HCT116 (cell line): ENCODE measurements at regions not wholly inside any gene's neighbourhood (a gene's known extent, or its start where the extent isn't known, plus 50 kb on each side); places are given as distances from the start of the nearest gene placed in this dataset.

Experiments
- ATAC-seq: fragments of 200-7000 bp; cut with Tn5 transposase; 2 replicates; pipeline ENCODE4 v1.9.1; 2020; ENCODE audit warnings: mild to moderate bottlenecking, moderate library complexity
- BruUV-seq: library from RNA; stranded (reverse); fragments of 400-500 nt; replicated peaks from 2 replicates; lab custom pipeline; 2021; lab: Mats Ljungman, UMichigan
- CTCF ChIA-PET: fragments of 300-600 bp; sonication (Branson Sonifier 250); formaldehyde crosslinking; loops from one replicate; lab custom pipeline; 2021; ENCODE audit warnings: antibody characterized with exemption; lab: Charles Lee
- POLR2A ChIA-PET: fragments of 300-600, 350-600 bp; sonication (Branson Sonifier 250); formaldehyde crosslinking; loops from one replicate; lab custom pipeline; 2021; ENCODE audit warnings: antibody characterized with exemption; lab: Charles Lee
- RAD21 ChIA-PET, 2 experiments: fragments of 300-600 bp; sonication (Branson Sonifier 250); formaldehyde crosslinking; loops; one replicate each; lab custom pipeline; 2023; ENCODE audit warnings: low total read pairs in 2 of 2; ENCODE audit not compliant: uncharacterized antibody in 2 of 2, unreplicated experiment in 2 of 2, low non-redundant PET in 1 of 2; lab: Charles Lee
- DNase-seq: peaks from one replicate; pipeline ENCODE4 v3.0.0-alpha.2; 2010; ENCODE audit warnings: low read depth, low spot score
- H2AFZ ChIP-seq: fragments of 200-600 bp; shearing (Covaris generic), sonication (generic); 2 replicates; pipeline ENCODE4 v1.6.1; 2017; ENCODE audit warnings: low read depth, mixed run types, mixed read lengths, antibody characterized with exemption, low read length; ENCODE audit not compliant: poor library complexity, severe bottlenecking
- H3K27ac ChIP-seq: 2 replicates; pipeline ENCODE4 v1.5.1; 2012; ENCODE audit warnings: low read depth, low read length
- H3K27me3 ChIP-seq: fragments of 200-600 bp; sonication (generic); 2 replicates; pipeline ENCODE4 v1.6.1; 2016; ENCODE audit warnings: mixed run types, low read length, mixed read lengths; ENCODE audit not compliant: insufficient read depth
- H3K36me3 ChIP-seq, 2 experiments: fragments of 200-500 bp in 1 of 2; fragments of 200-600 bp in 1 of 2; sonication (Bioruptor generic) in 1 of 2; sonication (generic) in 1 of 2; 2 replicates each; pipeline versions ENCODE4 v1.5.1 to v1.6.1; 2014 to 2016; ENCODE audit warnings: low read length in 2 of 2, inconsistent platforms in 1 of 2, mixed read lengths in 1 of 2, mixed run types in 1 of 2; ENCODE audit not compliant: insufficient read depth in 2 of 2, control insufficient read depth in 1 of 2
- H3K4me1 ChIP-seq, 2 experiments: fragments of 200-600 bp in 1 of 2; sonication (generic) in 1 of 2; 2 replicates each; pipeline versions ENCODE4 v1.5.1 to v1.6.1; 2012 to 2017; ENCODE audit warnings: low read length in 2 of 2, inconsistent platforms in 1 of 2, mild to moderate bottlenecking in 1 of 2, mixed read lengths in 1 of 2, mixed run types in 1 of 2, moderate library complexity in 1 of 2; ENCODE audit not compliant: insufficient read depth in 2 of 2, control insufficient read depth in 1 of 2
- H3K4me2 ChIP-seq: fragments of 200-600 bp; sonication (generic); 2 replicates; pipeline ENCODE4 v1.6.1; 2017; ENCODE audit warnings: mixed run types, low read length, mixed read lengths
- H3K4me3 ChIP-seq, 2 experiments: fragments of 200-600 bp in 1 of 2; sonication (generic) in 1 of 2; replicated peaks in 1 of 2; 2 replicates each; pipeline ENCODE4 v1.5.1; 2011 to 2016; ENCODE audit warnings: low read length in 2 of 2, control low read depth in 1 of 2, low read depth in 1 of 2, mild to moderate bottlenecking in 1 of 2, mixed read lengths in 1 of 2, mixed run types in 1 of 2
- H3K79me2 ChIP-seq: fragments of 200-600 bp; sonication (generic); 2 replicates; pipeline ENCODE4 v1.6.1; 2017; ENCODE audit warnings: mild to moderate bottlenecking, mixed run types, low read length, moderate library complexity, mixed read lengths; ENCODE audit not compliant: insufficient read depth
- H3K9ac ChIP-seq: fragments of 200-600 bp; sonication (generic); 2 replicates; pipeline ENCODE4 v1.6.1; 2016; ENCODE audit warnings: low read length, mixed read lengths
- H3K9me2 ChIP-seq: fragments of 200-600 bp; sonication (generic), shearing (Covaris generic); 2 replicates; pipeline ENCODE4 v1.6.1; 2017; ENCODE audit warnings: mixed run types, mild to moderate bottlenecking, moderate library complexity; ENCODE audit not compliant: insufficient read depth
- H3K9me3 ChIP-seq, 2 experiments: fragments of 200-500 bp in 1 of 2; fragments of 200-600 bp in 1 of 2; sonication (Bioruptor generic) in 1 of 2; sonication (generic) in 1 of 2; 2 replicates each; pipeline ENCODE4 v1.6.1; 2014 to 2017; ENCODE audit warnings: low read length in 2 of 2, mixed read lengths in 2 of 2, inconsistent platforms in 1 of 2, low read depth in 1 of 2, mild to moderate bottlenecking in 1 of 2, mixed run types in 1 of 2, moderate library complexity in 1 of 2; ENCODE audit not compliant: control insufficient read depth in 1 of 2, insufficient read depth in 1 of 2
- H4K20me1 ChIP-seq: fragments of 200-600 bp; sonication (generic), shearing (Covaris generic); 2 replicates; pipeline ENCODE4 v1.6.1; 2017; ENCODE audit warnings: mixed run types, mild to moderate bottlenecking, moderate library complexity; ENCODE audit not compliant: insufficient read depth
- CBX3 ChIP-seq: IDR thresholded peaks from 2 replicates; pipeline ENCODE4 v1.6.1; 2012; ENCODE audit warnings: low read depth
- CEBPB ChIP-seq: IDR thresholded peaks from 2 replicates; pipeline ENCODE4 v1.6.1; 2012; ENCODE audit warnings: low read depth
- EGR1 ChIP-seq: IDR thresholded peaks from 2 replicates; pipeline ENCODE4 v1.6.1; 2012; ENCODE audit warnings: low read depth
- ELF1 ChIP-seq: IDR thresholded peaks from 2 replicates; pipeline ENCODE4 v1.6.1; 2012; ENCODE audit warnings: low read depth, borderline replicate concordance
- EZH2 ChIP-seq: fragments of 200-600 bp; sonication (generic); IDR thresholded peaks from 2 replicates; pipeline ENCODE4 v1.6.1; 2017; ENCODE audit warnings: antibody characterized with exemption, mixed run types
- EZH2phosphoT487 ChIP-seq: fragments of 200-600 bp; IDR thresholded peaks from 2 replicates; pipeline ENCODE4 v1.6.1; 2018; ENCODE audit warnings: antibody characterized with exemption, borderline replicate concordance
- FOSL1 ChIP-seq: IDR thresholded peaks from 2 replicates; pipeline ENCODE4 v1.6.1; 2012; ENCODE audit warnings: low read depth
- JUND ChIP-seq: IDR thresholded peaks from 2 replicates; pipeline ENCODE4 v1.6.1; 2012
- MAX ChIP-seq: IDR thresholded peaks from 2 replicates; pipeline ENCODE4 v1.6.1; 2012
- POLR2A ChIP-seq: IDR thresholded peaks from 2 replicates; pipeline ENCODE4 v1.7.0; 2011; ENCODE audit warnings: borderline replicate concordance; ENCODE audit not compliant: insufficient read depth, insufficient read length; ENCODE audit errors: extremely low read depth
- POLR2AphosphoS5 ChIP-seq: IDR thresholded peaks from 2 replicates; pipeline ENCODE4 v1.6.1; 2011; ENCODE audit warnings: mild to moderate bottlenecking, low read depth, low read length, moderate library complexity
- RAD21 ChIP-seq: IDR thresholded peaks from 2 replicates; pipeline ENCODE4 v1.6.1; 2012; ENCODE audit warnings: low read depth, mild to moderate bottlenecking
- REST ChIP-seq: IDR thresholded peaks from 2 replicates; pipeline ENCODE4 v1.6.1; 2012; ENCODE audit warnings: low read depth
- SIN3A ChIP-seq: IDR thresholded peaks from 2 replicates; pipeline ENCODE4 v1.6.1; 2012; ENCODE audit warnings: low read depth
- SP1 ChIP-seq: IDR thresholded peaks from 2 replicates; pipeline ENCODE4 v1.6.1; 2012; ENCODE audit warnings: low read depth
- SRF ChIP-seq: IDR thresholded peaks from 2 replicates; pipeline ENCODE4 v1.6.1; 2012; ENCODE audit warnings: low read depth
- TCF7L2 ChIP-seq: IDR thresholded peaks from 2 replicates; pipeline ENCODE4 v1.7.0; 2011; ENCODE audit warnings: borderline replicate concordance, inconsistent platforms; ENCODE audit not compliant: insufficient read depth, insufficient read length; ENCODE audit errors: extremely low read depth
- YY1 ChIP-seq: IDR thresholded peaks from 2 replicates; pipeline ENCODE4 v1.6.1; 2011; ENCODE audit warnings: low read length, low read depth, moderate library complexity, mild to moderate bottlenecking; ENCODE audit not compliant: insufficient replicate concordance; ENCODE audit errors: extremely low read depth
- ZFX ChIP-seq: fragments of 450-650 bp; IDR thresholded peaks from 2 replicates; pipeline ENCODE4 v1.6.1; 2017
- ZNF274 ChIP-seq: fragments of 200-500 bp; sonication (Bioruptor generic); IDR thresholded peaks from 2 replicates; pipeline ENCODE4 v1.6.1; 2014; ENCODE audit warnings: mild to moderate bottlenecking, low read depth, low read length, inconsistent platforms
- intact Hi-C: fragments of 100-400 bp; cut with micrococcal nuclease; formaldehyde crosslinking; loops from 2 replicates; pipeline ENCODE4 v1.10.0; 2022
- TF ChIP-seq, protein P1 (sequence below): IDR thresholded peaks from 2 replicates; pipeline ENCODE4 v1.6.1; 2012
- TF ChIP-seq, protein P2 (sequence below): IDR thresholded peaks from 2 replicates; pipeline ENCODE4 v1.6.1; 2011; ENCODE audit warnings: mild to moderate bottlenecking, low read length, moderate library complexity; ENCODE audit not compliant: insufficient replicate concordance; ENCODE audit errors: extremely low read depth

- Histone ChIP-seq H3K9ac (peak overlapping the region; percentile 31), H3K36me3 (no peaks in the 10 kb centered on the region), H3K4me1 (peaks cover 90% of the 10 kb centered on the region in 2 experiments), H2AFZ (no peak overlapping the region), H3K4me3 (peak overlapping the region; percentile 25 to 30; a peak in 3 of 4 replicates), H3K79me2 (no peaks in the 10 kb centered on the region), H3K27me3 (no peaks in the 10 kb centered on the region), H3K4me2 (peak overlapping the region; percentile 63), H4K20me1 (no peaks in the 10 kb centered on the region), H3K9me3 (no peaks in the 10 kb centered on the region), H3K9me2 (no peaks in the 10 kb centered on the region), H3K27ac (peak overlapping the region; percentile 91)
- intact Hi-C loops = no loop called here
- no TSS peak for BruUV-seq
- DNase-seq = no peak
- ChIA-PET POLR2A (interaction anchor here (0.6 to 3.9 kb wide), 13 partner anchors 10 to 168 kb away, joined by 3 to 32 read pairs (median 11); no protein-coding TSS in a partner anchor), RAD21 (no interaction called here), CTCF (interaction anchor here (2.2 kb wide), 1 partner anchor 123 kb away, joined by 9 read pairs; no protein-coding TSS in a partner anchor)
- peak; percentile 26 for ATAC-seq
- TF ChIP-seq EZH2 = no peak
- TF ChIP-seq, protein P1, sequence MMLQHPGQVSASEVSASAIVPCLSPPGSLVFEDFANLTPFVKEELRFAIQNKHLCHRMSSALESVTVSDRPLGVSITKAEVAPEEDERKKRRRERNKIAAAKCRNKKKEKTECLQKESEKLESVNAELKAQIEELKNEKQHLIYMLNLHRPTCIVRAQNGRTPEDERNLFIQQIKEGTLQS = no peak
- no peak for TF ChIP-seq SP1
- no peak for TF ChIP-seq EZH2phosphoT487
- no peak for TF ChIP-seq YY1
- no peak for TF ChIP-seq SRF
- no peak for TF ChIP-seq ELF1
- TF ChIP-seq MAX = no peak
- no peak for TF ChIP-seq CEBPB
- no peak for TF ChIP-seq JUND
- TF ChIP-seq, protein P2, sequence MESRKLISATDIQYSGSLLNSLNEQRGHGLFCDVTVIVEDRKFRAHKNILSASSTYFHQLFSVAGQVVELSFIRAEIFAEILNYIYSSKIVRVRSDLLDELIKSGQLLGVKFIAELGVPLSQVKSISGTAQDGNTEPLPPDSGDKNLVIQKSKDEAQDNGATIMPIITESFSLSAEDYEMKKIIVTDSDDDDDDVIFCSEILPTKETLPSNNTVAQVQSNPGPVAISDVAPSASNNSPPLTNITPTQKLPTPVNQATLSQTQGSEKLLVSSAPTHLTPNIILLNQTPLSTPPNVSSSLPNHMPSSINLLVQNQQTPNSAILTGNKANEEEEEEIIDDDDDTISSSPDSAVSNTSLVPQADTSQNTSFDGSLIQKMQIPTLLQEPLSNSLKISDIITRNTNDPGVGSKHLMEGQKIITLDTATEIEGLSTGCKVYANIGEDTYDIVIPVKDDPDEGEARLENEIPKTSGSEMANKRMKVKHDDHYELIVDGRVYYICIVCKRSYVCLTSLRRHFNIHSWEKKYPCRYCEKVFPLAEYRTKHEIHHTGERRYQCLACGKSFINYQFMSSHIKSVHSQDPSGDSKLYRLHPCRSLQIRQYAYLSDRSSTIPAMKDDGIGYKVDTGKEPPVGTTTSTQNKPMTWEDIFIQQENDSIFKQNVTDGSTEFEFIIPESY = peak; percentile 62
- no peak for TF ChIP-seq EGR1
- no peak for TF ChIP-seq REST
- TF ChIP-seq TCF7L2 = no peak
- TF ChIP-seq RAD21 = no peak
- no peak for TF ChIP-seq CBX3
- no peak for TF ChIP-seq ZNF274
- TF ChIP-seq SIN3A = no peak
- TF ChIP-seq POLR2AphosphoS5 = peak; percentile 85
- TF ChIP-seq FOSL1 = no peak
- no peak for TF ChIP-seq ZFX
- TF ChIP-seq POLR2A = peak; percentile 19
Measured at GRCh38 chr1:8191474-8191873, 126.4 kb upstream of the SLC45A1 start.
